Mesenchymal stem cell (in vitro differentiated cells and primary cell): ENCODE measurements at regions not wholly inside any gene's neighbourhood (a gene's known extent, or its start where the extent isn't known, plus 50 kb on each side); places are given as distances from the start of the nearest gene placed in this dataset.

ENCODE experiments used
- DNase-seq: peaks from one replicate; pipeline ENCODE4 v3.0.0-alpha.2; 2013
- H2AFZ ChIP-seq: one replicate; pipeline ENCODE4 v1.6.1; 2013; ENCODE audit warnings: low read depth, mild to moderate bottlenecking, control low read depth, inconsistent platforms, low read length, moderate library complexity
- H2AK5ac ChIP-seq: 2 replicates; pipeline ENCODE4 v1.6.1; 2013; ENCODE audit warnings: low read length, moderate library complexity, mild to moderate bottlenecking, inconsistent platforms; ENCODE audit not compliant: severe bottlenecking
- H2BK120ac ChIP-seq: one replicate; pipeline ENCODE4 v1.6.1; 2013; ENCODE audit warnings: low read depth, mild to moderate bottlenecking, inconsistent platforms, low read length, moderate library complexity
- H2BK12ac ChIP-seq, 2 experiments: one replicate each; pipeline ENCODE4 v1.6.1; 2013; ENCODE audit warnings: inconsistent platforms in 2 of 2, low read length in 2 of 2, mild to moderate bottlenecking in 2 of 2, moderate library complexity in 2 of 2, control low read depth in 1 of 2
- H2BK15ac ChIP-seq: one replicate; pipeline ENCODE4 v1.6.1; 2013; ENCODE audit warnings: mild to moderate bottlenecking, low read depth, inconsistent platforms; ENCODE audit not compliant: poor library complexity, severe bottlenecking
- H2BK5ac ChIP-seq: 2 replicates; pipeline ENCODE4 v1.6.1; 2013; ENCODE audit warnings: low read depth, mild to moderate bottlenecking, low read length, control low read depth, inconsistent platforms; ENCODE audit not compliant: poor library complexity, severe bottlenecking
- H3K14ac ChIP-seq, 2 experiments: one replicate each; pipeline ENCODE4 v1.6.1; 2013; ENCODE audit warnings: inconsistent platforms in 2 of 2, low read length in 2 of 2, control low read depth in 1 of 2, mild to moderate bottlenecking in 1 of 2, moderate library complexity in 1 of 2
- H3K18ac ChIP-seq, 2 experiments: one replicate each; pipeline ENCODE4 v1.6.1; 2013; ENCODE audit warnings: inconsistent platforms in 2 of 2, low read length in 2 of 2, control low read depth in 1 of 2, low read depth in 1 of 2, mild to moderate bottlenecking in 1 of 2
- H3K23ac ChIP-seq, 2 experiments: one replicate each; pipeline ENCODE4 v1.6.1; 2013; ENCODE audit warnings: inconsistent platforms in 2 of 2, low read length in 2 of 2, mild to moderate bottlenecking in 2 of 2, moderate library complexity in 2 of 2, control low read depth in 1 of 2
- H3K27ac ChIP-seq: 2 replicates; pipeline ENCODE4 v1.5.1; 2013; ENCODE audit warnings: mild to moderate bottlenecking, moderate library complexity, low read length, control low read depth, inconsistent platforms; ENCODE audit not compliant: poor library complexity, severe bottlenecking
- H3K27me3 ChIP-seq, 2 experiments: 2 replicates each; pipeline versions ENCODE4 v1.6.1 to v1.7.0; 2013; ENCODE audit warnings: low read length in 2 of 2, mild to moderate bottlenecking in 2 of 2, moderate library complexity in 2 of 2, control low read depth in 1 of 2, inconsistent platforms in 1 of 2; ENCODE audit not compliant: control insufficient read depth in 1 of 2, insufficient read depth in 1 of 2
- H3K36me3 ChIP-seq, 2 experiments: 2 replicates each; pipeline versions ENCODE4 v1.6.1 to v1.7.0; 2013; ENCODE audit warnings: low read length in 2 of 2, control low read depth in 1 of 2, inconsistent platforms in 1 of 2, low read depth in 1 of 2, mild to moderate bottlenecking in 1 of 2; ENCODE audit not compliant: insufficient read depth in 2 of 2, control insufficient read depth in 1 of 2
- H3K4ac ChIP-seq, 2 experiments: one replicate each; pipeline ENCODE4 v1.6.1; 2013; ENCODE audit warnings: inconsistent platforms in 2 of 2, low read length in 2 of 2, mild to moderate bottlenecking in 2 of 2, moderate library complexity in 2 of 2, control low read depth in 1 of 2, low read depth in 1 of 2
- H3K4me1 ChIP-seq: 2 replicates; pipeline ENCODE4 v1.6.1; 2013; ENCODE audit warnings: low read depth, low read length, control low read depth; ENCODE audit not compliant: control insufficient read depth, insufficient read depth
- H3K4me2 ChIP-seq: 2 replicates; pipeline ENCODE4 v1.6.1; 2013; ENCODE audit warnings: low read length, mild to moderate bottlenecking, inconsistent platforms; ENCODE audit not compliant: poor library complexity, severe bottlenecking
- H3K4me3 ChIP-seq, 2 experiments: 2 replicates each; pipeline versions ENCODE4 v1.5.1 to v1.7.0; 2013; ENCODE audit warnings: low read length in 2 of 2, mild to moderate bottlenecking in 2 of 2, control low read depth in 1 of 2, low read depth in 1 of 2; ENCODE audit not compliant: insufficient read depth in 1 of 2
- H3K79me1 ChIP-seq: replicated peaks from 2 replicates; pipeline ENCODE4 v1.6.1; 2013; ENCODE audit warnings: mild to moderate bottlenecking, control low read depth, low read length, inconsistent platforms; ENCODE audit not compliant: poor library complexity, severe bottlenecking
- H3K9ac ChIP-seq: 2 replicates; pipeline ENCODE4 v1.7.0; 2013; ENCODE audit warnings: mild to moderate bottlenecking, low read length, moderate library complexity
- H3K9me3 ChIP-seq: 2 replicates; pipeline ENCODE4 v1.7.0; 2013; ENCODE audit warnings: mild to moderate bottlenecking, low read length; ENCODE audit not compliant: control insufficient read depth
- H4K8ac ChIP-seq: one replicate; pipeline ENCODE4 v1.6.1; 2013; ENCODE audit warnings: inconsistent platforms, mild to moderate bottlenecking, low read length, moderate library complexity
- H4K91ac ChIP-seq: one replicate; pipeline ENCODE4 v1.6.1; 2013; ENCODE audit warnings: mild to moderate bottlenecking, low read length, inconsistent platforms
- WGBS: methylation state at CpG from one replicate; pipeline ENCODE4 v1.1.7; 2013; ENCODE audit warnings: mixed read lengths; 5-methylcytosine and 5-hydroxymethylcytosine counted together

GRCh38 chr2:217049422-217049821 is 189.6 kb upstream of the TNP1 start:
- H3K4ac ChIP-seq: peak overlapping the region in 1 of 2 experiments; percentile 42
- no peak overlapping the region for H3K4me2 ChIP-seq
- H2AFZ ChIP-seq: no peak overlapping the region
- WGBS: 76% methylated on average over 7 of the region's 7 CpGs
- H3K27me3 ChIP-seq: peaks cover 0 to 11% of the 10 kb centered on the region in 2 experiments
- peaks cover 3% of the 10 kb centered on the region for H3K4me1 ChIP-seq
- H3K23ac ChIP-seq: no peak overlapping the region
- H2BK5ac ChIP-seq: no peak overlapping the region
- H3K27ac ChIP-seq: no peak overlapping the region
- H2BK12ac ChIP-seq: peak overlapping the region; percentile 75 to 80
- H3K9ac ChIP-seq: no peak overlapping the region
- H3K4me3 ChIP-seq: no peak overlapping the region
- peak overlapping the region; percentile 48 to 61 for H3K18ac ChIP-seq
- H3K79me1 ChIP-seq: no peaks in the 10 kb centered on the region
- no peak overlapping the region for H2BK15ac ChIP-seq
- no peak for DNase-seq
- H4K8ac ChIP-seq: peak overlapping the region; percentile 79
- H2BK120ac ChIP-seq: no peak overlapping the region
- H4K91ac ChIP-seq: peak overlapping the region; percentile 46
- no peaks in the 10 kb centered on the region for H3K9me3 ChIP-seq
- no peak overlapping the region for H3K14ac ChIP-seq
- H2AK5ac ChIP-seq: no peak overlapping the region
- no peaks in the 10 kb centered on the region for H3K36me3 ChIP-seq

GRCh38 chr2:217048730-217049129 is 188.9 kb upstream of the TNP1 start:
- peak overlapping the region; percentile 94 for H2BK120ac ChIP-seq
- peaks cover 3% of the 10 kb centered on the region for H3K4me1 ChIP-seq
- no peak overlapping the region for H3K4me2 ChIP-seq
- WGBS: no CpG with 5 or more reads among the region's 1 CpG
- H3K79me1 ChIP-seq: no peaks in the 10 kb centered on the region
- peak overlapping the region in 1 of 2 experiments; percentile 40 for H3K23ac ChIP-seq
- no peak for DNase-seq
- no peak overlapping the region for H2BK15ac ChIP-seq
- H3K9me3 ChIP-seq: no peaks in the 10 kb centered on the region
- peaks cover 0 to 11% of the 10 kb centered on the region in 2 experiments for H3K27me3 ChIP-seq
- peak overlapping the region; percentile 85 for H4K8ac ChIP-seq
- peak overlapping the region; percentile 68 to 91 for H3K18ac ChIP-seq
- H3K4ac ChIP-seq: peak overlapping the region; percentile 76 to 87
- H2AK5ac ChIP-seq: no peak overlapping the region
- H4K91ac ChIP-seq: peak overlapping the region; percentile 76
- no peaks in the 10 kb centered on the region for H3K36me3 ChIP-seq
- H3K14ac ChIP-seq: peak overlapping the region in 1 of 2 experiments; percentile 84
- H2BK12ac ChIP-seq: peak overlapping the region; percentile 94 to 99
- no peak overlapping the region for H3K9ac ChIP-seq
- H2BK5ac ChIP-seq: no peak overlapping the region
- no peak overlapping the region for H3K27ac ChIP-seq
- no peak overlapping the region for H3K4me3 ChIP-seq
- no peak overlapping the region for H2AFZ ChIP-seq

DNA sequence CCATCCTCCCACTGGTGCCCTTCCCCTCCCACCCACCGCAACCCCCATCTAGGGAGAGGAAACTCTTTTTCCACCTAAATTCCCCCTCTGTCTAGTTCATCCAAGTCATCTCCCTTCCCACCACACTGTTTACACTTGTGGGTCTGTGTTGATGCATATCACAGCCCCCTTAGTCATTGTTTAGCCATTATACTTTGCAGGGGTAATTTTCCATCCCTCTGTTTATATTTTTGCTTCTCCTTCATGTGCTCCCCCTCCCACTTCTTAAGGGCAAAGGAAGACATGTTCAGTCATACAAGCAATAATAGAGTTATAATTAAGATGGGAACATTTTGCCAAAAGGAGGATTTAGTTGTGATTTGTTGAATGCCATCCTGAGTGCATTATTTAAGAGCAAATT is 187.8 kb upstream of the TNP1 start:
- Histone ChIP-seq H3K79me1 (no peaks in the 10 kb centered on the region), H3K27me3 (peaks cover 0 to 11% of the 10 kb centered on the region in 2 experiments), H3K14ac (no peak overlapping the region), H4K8ac (no peak overlapping the region), H3K9ac (no peak overlapping the region), H3K4me3 (no peak overlapping the region), H4K91ac (peak overlapping the region; percentile 76), H3K4me1 (peaks cover 3% of the 10 kb centered on the region), H2BK15ac (no peak overlapping the region), H3K27ac (no peak overlapping the region), H2BK120ac (peak overlapping the region; percentile 29), H2BK12ac (peak overlapping the region; percentile 86 to 95), H3K36me3 (no peaks in the 10 kb centered on the region), H2BK5ac (no peak overlapping the region), H3K4me2 (no peak overlapping the region), H3K23ac (no peak overlapping the region), H3K18ac (peak overlapping the region; percentile 68 to 94), H2AK5ac (no peak overlapping the region), H3K9me3 (no peaks in the 10 kb centered on the region), H3K4ac (peak overlapping the region in 1 of 2 experiments; percentile 93), H2AFZ (no peak overlapping the region)
- 7% methylated on average over 1 of the region's 1 CpG for WGBS
- DNase-seq: peak; percentile 94

DNA sequence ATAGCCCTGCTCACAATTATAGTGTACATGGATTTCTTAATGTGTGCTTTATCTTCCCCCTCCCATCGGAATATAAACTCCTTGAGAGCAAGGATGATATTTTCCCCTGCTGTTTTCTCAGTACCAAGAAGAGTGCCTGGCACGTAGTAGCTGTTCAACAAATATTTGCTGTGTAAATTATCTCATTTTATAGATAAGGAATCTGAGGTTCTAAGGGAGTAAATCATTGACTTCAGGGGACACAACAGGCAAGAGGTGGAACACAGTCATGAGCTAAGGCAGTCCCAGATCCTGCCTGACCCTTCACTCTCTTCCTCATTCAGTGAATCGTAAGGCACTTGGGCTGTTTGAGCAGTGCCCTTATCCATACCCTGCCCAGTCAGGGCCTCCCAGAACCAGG is 187.3 kb upstream of the TNP1 start:
- H3K9ac ChIP-seq: no peak overlapping the region
- H3K4ac ChIP-seq: peak overlapping the region in 1 of 2 experiments; percentile 93
- peak overlapping the region; percentile 76 for H4K91ac ChIP-seq
- no peak overlapping the region for H2AK5ac ChIP-seq
- no peak overlapping the region for H2AFZ ChIP-seq
- no peak for DNase-seq
- H4K8ac ChIP-seq: no peak overlapping the region
- peak overlapping the region; percentile 8 to 94 for H3K18ac ChIP-seq
- peaks cover 0 to 11% of the 10 kb centered on the region in 2 experiments for H3K27me3 ChIP-seq
- H3K27ac ChIP-seq: no peak overlapping the region
- no peak overlapping the region for H3K4me3 ChIP-seq
- H2BK12ac ChIP-seq: peak overlapping the region; percentile 86 to 95
- peaks cover 3% of the 10 kb centered on the region for H3K4me1 ChIP-seq
- H2BK5ac ChIP-seq: no peak overlapping the region
- H2BK120ac ChIP-seq: peak overlapping the region; percentile 29
- H3K4me2 ChIP-seq: no peak overlapping the region
- H2BK15ac ChIP-seq: no peak overlapping the region
- H3K36me3 ChIP-seq: no peaks in the 10 kb centered on the region
- no peak overlapping the region for H3K23ac ChIP-seq
- 23% methylated on average over 3 of the region's 3 CpGs for WGBS
- H3K9me3 ChIP-seq: no peaks in the 10 kb centered on the region
- H3K79me1 ChIP-seq: no peaks in the 10 kb centered on the region
- H3K14ac ChIP-seq: no peak overlapping the region
